ENCODE measurements at regions not wholly inside any gene's neighbourhood (a gene's known extent, or its start where the extent isn't known, plus 50 kb on each side); places are given as distances from the start of the nearest gene placed in this dataset.

DNA sequence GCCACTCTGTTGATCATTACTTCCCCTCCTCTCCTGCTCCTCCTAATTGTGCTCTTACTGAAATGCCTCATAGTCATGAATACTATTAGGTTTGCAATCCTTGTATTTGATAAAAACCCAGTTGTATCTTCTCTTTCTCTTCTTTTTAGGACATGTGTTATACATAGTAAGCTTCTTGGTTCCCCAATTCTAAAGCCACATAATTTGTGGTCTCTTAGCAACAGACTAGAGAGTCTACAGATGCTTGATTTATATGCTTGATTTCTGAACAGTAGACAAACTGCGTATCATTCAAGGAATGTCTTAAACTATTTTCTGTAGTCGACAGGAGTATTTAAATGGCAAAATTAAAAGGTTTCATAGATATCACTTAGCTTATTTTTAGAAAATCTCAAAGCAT is 1598.9 kb downstream of the PLA2G4A start:
- Histone ChIP-seq H3K27me3 (ENCODE audit: control insufficient read depth, insufficient read depth, low read length) (no peaks in the 10 kb centered on the region), H3K27ac (ENCODE audit: low read depth in 2 of 2, low read length in 2 of 2) (no peak overlapping the region), H3K9ac (ENCODE audit: low read length in 3 of 3) (no peak overlapping the region), H3K36me3 (ENCODE audit: control insufficient read depth in 2 of 3, insufficient read depth in 3 of 3, low read length in 3 of 3) (no peaks in the 10 kb centered on the region), H3K4me1 (ENCODE audit: control insufficient read depth in 2 of 3, insufficient read depth in 2 of 3, low read depth in 1 of 3, low read length in 3 of 3) (no peaks in the 10 kb centered on the region), H3K9me3 (ENCODE audit: control insufficient read depth in 2 of 3, insufficient read depth in 1 of 3, low read length in 3 of 3) (no peaks in the 10 kb centered on the region), H3K4me3 (ENCODE audit: low read length in 3 of 3) (no peak overlapping the region)
- DNase-seq, result no peak
- TF ChIP-seq, protein P1, sequence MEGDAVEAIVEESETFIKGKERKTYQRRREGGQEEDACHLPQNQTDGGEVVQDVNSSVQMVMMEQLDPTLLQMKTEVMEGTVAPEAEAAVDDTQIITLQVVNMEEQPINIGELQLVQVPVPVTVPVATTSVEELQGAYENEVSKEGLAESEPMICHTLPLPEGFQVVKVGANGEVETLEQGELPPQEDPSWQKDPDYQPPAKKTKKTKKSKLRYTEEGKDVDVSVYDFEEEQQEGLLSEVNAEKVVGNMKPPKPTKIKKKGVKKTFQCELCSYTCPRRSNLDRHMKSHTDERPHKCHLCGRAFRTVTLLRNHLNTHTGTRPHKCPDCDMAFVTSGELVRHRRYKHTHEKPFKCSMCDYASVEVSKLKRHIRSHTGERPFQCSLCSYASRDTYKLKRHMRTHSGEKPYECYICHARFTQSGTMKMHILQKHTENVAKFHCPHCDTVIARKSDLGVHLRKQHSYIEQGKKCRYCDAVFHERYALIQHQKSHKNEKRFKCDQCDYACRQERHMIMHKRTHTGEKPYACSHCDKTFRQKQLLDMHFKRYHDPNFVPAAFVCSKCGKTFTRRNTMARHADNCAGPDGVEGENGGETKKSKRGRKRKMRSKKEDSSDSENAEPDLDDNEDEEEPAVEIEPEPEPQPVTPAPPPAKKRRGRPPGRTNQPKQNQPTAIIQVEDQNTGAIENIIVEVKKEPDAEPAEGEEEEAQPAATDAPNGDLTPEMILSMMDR (IDR thresholded peaks at IDR 0.05; ENCODE audit: borderline replicate concordance, extremely low read depth, insufficient read depth), result no peak
- intact Hi-C loops (cut with DNase I), result no loop called here
- FAIRE-seq, result no peak

DNA sequence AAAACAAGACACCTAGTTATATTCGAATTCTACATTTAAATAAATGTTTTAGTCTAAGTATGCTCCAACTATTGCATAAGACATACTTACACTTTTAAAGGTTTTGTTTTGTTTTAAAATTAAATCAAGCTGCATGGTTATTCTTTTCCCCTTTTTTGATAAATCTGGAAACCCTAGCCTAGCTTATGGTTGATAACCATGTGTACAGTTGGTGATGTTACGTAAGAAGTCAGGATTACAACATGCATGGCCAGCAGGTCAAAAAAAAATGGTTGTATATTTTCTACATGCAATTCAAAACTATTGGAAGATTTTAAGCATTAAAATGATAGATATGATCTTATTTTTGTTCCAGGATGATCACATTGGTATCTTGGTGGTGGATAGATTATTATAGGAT is 1600.6 kb downstream of the PLA2G4A start:
- H3K9ac ChIP-seq (ENCODE audit: low read length in 3 of 3), result no peak overlapping the region
- H3K9me3 ChIP-seq (ENCODE audit: control insufficient read depth in 2 of 3, insufficient read depth in 1 of 3, low read length in 3 of 3), result no peaks in the 10 kb centered on the region
- no peaks in the 10 kb centered on the region for H3K4me1 ChIP-seq (ENCODE audit: control insufficient read depth in 2 of 3, insufficient read depth in 2 of 3, low read depth in 1 of 3, low read length in 3 of 3)
- no peak overlapping the region for H3K27ac ChIP-seq (ENCODE audit: low read depth in 2 of 2, low read length in 2 of 2)
- intact Hi-C loops (cut with DNase I), result no loop called here
- no peak for FAIRE-seq
- no peak for DNase-seq
- no peaks in the 10 kb centered on the region for H3K27me3 ChIP-seq (ENCODE audit: control insufficient read depth, insufficient read depth, low read length)
- no peaks in the 10 kb centered on the region for H3K36me3 ChIP-seq (ENCODE audit: control insufficient read depth in 2 of 3, insufficient read depth in 3 of 3, low read length in 3 of 3)
- no peak overlapping the region for H3K4me3 ChIP-seq (ENCODE audit: low read length in 3 of 3)
- TF ChIP-seq, protein P1 (IDR thresholded peaks at IDR 0.05; ENCODE audit: borderline replicate concordance, extremely low read depth, insufficient read depth), result no peak

DNA sequence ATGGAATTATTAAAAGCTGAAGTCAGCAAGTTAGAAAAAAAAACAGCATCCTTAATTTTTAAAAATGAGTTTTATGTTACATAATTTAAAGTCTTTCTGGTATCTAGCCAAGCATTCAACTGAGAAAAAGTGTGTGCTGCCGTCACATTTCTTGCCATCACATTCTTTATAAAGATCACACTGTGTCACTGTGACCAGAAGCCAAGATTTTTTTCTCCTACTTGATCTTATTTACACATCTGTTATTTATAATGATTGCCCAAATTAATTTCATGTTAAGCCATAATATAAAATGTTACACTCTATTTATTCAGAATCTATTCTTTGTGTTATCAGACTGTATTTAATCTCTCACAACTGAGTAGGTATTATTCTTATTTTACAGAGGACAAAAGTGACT is 1603.7 kb downstream of the PLA2G4A start:
- no peak overlapping the region for H3K9ac ChIP-seq (ENCODE audit: low read length in 3 of 3)
- DNase-seq (no peak), FAIRE-seq (no peak)
- H3K27ac ChIP-seq (ENCODE audit: low read depth in 2 of 2, low read length in 2 of 2), result no peak overlapping the region
- H3K4me3 ChIP-seq (ENCODE audit: low read length in 3 of 3), result no peak overlapping the region
- no peaks in the 10 kb centered on the region for H3K27me3 ChIP-seq (ENCODE audit: control insufficient read depth, insufficient read depth, low read length)
- no peaks in the 10 kb centered on the region for H3K4me1 ChIP-seq (ENCODE audit: control insufficient read depth in 2 of 3, insufficient read depth in 2 of 3, low read depth in 1 of 3, low read length in 3 of 3)
- TF ChIP-seq, protein P1 (IDR thresholded peaks at IDR 0.05; ENCODE audit: borderline replicate concordance, extremely low read depth, insufficient read depth), result no peak
- H3K36me3 ChIP-seq (ENCODE audit: control insufficient read depth in 2 of 3, insufficient read depth in 3 of 3, low read length in 3 of 3), result no peaks in the 10 kb centered on the region
- intact Hi-C loops (cut with DNase I), result no loop called here
- H3K9me3 ChIP-seq (ENCODE audit: control insufficient read depth in 2 of 3, insufficient read depth in 1 of 3, low read length in 3 of 3), result no peaks in the 10 kb centered on the region

DNA sequence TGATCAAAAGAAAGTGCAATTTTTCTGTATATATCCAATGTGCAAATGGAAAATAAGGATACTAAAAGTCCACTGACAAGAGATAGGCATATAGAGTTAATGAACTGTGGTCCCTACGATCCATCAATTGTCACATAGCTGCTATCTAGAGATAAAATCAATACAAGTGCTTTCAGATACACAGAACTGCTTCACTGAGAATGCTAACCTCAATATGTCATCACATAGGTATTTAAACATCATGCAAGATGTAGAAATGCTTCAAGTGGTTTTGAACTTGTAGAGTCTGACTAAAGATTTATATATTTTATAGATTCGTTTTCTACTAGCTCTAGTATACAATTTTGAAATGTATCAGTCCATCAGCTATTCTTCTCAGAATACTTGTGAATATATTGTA is 1604.7 kb downstream of the PLA2G4A start:
- intact Hi-C loops (cut with DNase I), result no loop called here
- no peaks in the 10 kb centered on the region for H3K36me3 ChIP-seq (ENCODE audit: control insufficient read depth in 2 of 3, insufficient read depth in 3 of 3, low read length in 3 of 3)
- no peaks in the 10 kb centered on the region for H3K4me1 ChIP-seq (ENCODE audit: control insufficient read depth in 2 of 3, insufficient read depth in 2 of 3, low read depth in 1 of 3, low read length in 3 of 3)
- H3K9ac ChIP-seq (ENCODE audit: low read length in 3 of 3), result no peak overlapping the region
- H3K9me3 ChIP-seq (ENCODE audit: control insufficient read depth in 2 of 3, insufficient read depth in 1 of 3, low read length in 3 of 3), result no peaks in the 10 kb centered on the region
- no peak for FAIRE-seq
- H3K4me3 ChIP-seq (ENCODE audit: low read length in 3 of 3), result no peak overlapping the region
- TF ChIP-seq, protein P1 (IDR thresholded peaks at IDR 0.05; ENCODE audit: borderline replicate concordance, extremely low read depth, insufficient read depth), result no peak
- no peak overlapping the region for H3K27ac ChIP-seq (ENCODE audit: low read depth in 2 of 2, low read length in 2 of 2)
- no peaks in the 10 kb centered on the region for H3K27me3 ChIP-seq (ENCODE audit: control insufficient read depth, insufficient read depth, low read length)
- no peak for DNase-seq
